ENCODE measurements at regions not wholly inside any gene's neighbourhood (a gene's known extent, or its start where the extent isn't known, plus 50 kb on each side); places are given as distances from the start of the nearest gene placed in this dataset.

- DNase-seq, result no peak
Measured at GRCh38 chr20:52817511-52817910, 154.6 kb upstream of the TSHZ2 start.

GRCh38 chr20:52814371-52814770 is 157.8 kb upstream of the TSHZ2 start:
- no peak for DNase-seq

GRCh38 chr20:52812231-52812847 is 159.8 kb upstream of the TSHZ2 start:
- no peak for DNase-seq

GRCh38 chr20:52809003-52809402 is 163.2 kb upstream of the TSHZ2 start:
- DNase-seq, result no peak

GRCh38 chr20:52806918-52807317 is 165.2 kb upstream of the TSHZ2 start:
- no peak for DNase-seq

- DNase-seq, result no peak
Measured at GRCh38 chr20:52805843-52806242, 166.3 kb upstream of the TSHZ2 start.

- DNase-seq, result no peak
Measured at GRCh38 chr20:52805296-52805571, 166.9 kb upstream of the TSHZ2 start.

- DNase-seq, result no peak
Measured at GRCh38 chr20:52804497-52805295, 167.5 kb upstream of the TSHZ2 start.

- DNase-seq, result no peak
Measured at GRCh38 chr20:52801628-52802006, 170.5 kb upstream of the TSHZ2 start.

GRCh38 chr20:52800734-52801627 is 171.2 kb upstream of the TSHZ2 start:
- DNase-seq, result no peak

- no peak for DNase-seq
Measured at GRCh38 chr20:52799130-52799529, 173.0 kb upstream of the TSHZ2 start.

- DNase-seq, result no peak
Measured at GRCh38 chr20:52798124-52798523, 174.0 kb upstream of the TSHZ2 start.

- no peak for DNase-seq
Measured at GRCh38 chr20:52794853-52795252, 177.3 kb upstream of the TSHZ2 start.

GRCh38 chr20:52793339-52793963 is 178.7 kb upstream of the TSHZ2 start:
- DNase-seq, result no peak

- no peak for DNase-seq
Measured at GRCh38 chr20:52791091-52791490, 181.1 kb upstream of the TSHZ2 start.

- DNase-seq, result no peak
Measured at GRCh38 chr20:52789716-52790115, 182.4 kb upstream of the TSHZ2 start.

- no peak for DNase-seq
Measured at GRCh38 chr20:52787962-52788361, 184.2 kb upstream of the TSHZ2 start.

- DNase-seq, result no peak
Measured at GRCh38 chr20:52787216-52787615, 184.9 kb upstream of the TSHZ2 start.

- DNase-seq, result no peak
Measured at GRCh38 chr20:52785679-52786078, 186.5 kb upstream of the TSHZ2 start.

- no peak for DNase-seq
Measured at GRCh38 chr20:52783769-52784168, 188.4 kb upstream of the TSHZ2 start.

GRCh38 chr20:52780462-52780861 is 191.7 kb upstream of the TSHZ2 start:
- DNase-seq, result no peak

GRCh38 chr20:52779125-52779524 is 193.0 kb upstream of the TSHZ2 start:
- DNase-seq, result no peak

- no peak for DNase-seq
Measured at GRCh38 chr20:52777171-52777570, 195.0 kb upstream of the TSHZ2 start.

- no peak for DNase-seq
Measured at GRCh38 chr20:52775786-52776185, 196.4 kb upstream of the TSHZ2 start.
